ENCODE measurements at regions not wholly inside any gene's neighbourhood (a gene's known extent, or its start where the extent isn't known, plus 50 kb on each side); places are given as distances from the start of the nearest gene placed in this dataset.

GRCh38 chrX:155673338-155673737 lies 60.6 kb upstream of the TMLHE start:
- TF ChIP-seq, protein P1, sequence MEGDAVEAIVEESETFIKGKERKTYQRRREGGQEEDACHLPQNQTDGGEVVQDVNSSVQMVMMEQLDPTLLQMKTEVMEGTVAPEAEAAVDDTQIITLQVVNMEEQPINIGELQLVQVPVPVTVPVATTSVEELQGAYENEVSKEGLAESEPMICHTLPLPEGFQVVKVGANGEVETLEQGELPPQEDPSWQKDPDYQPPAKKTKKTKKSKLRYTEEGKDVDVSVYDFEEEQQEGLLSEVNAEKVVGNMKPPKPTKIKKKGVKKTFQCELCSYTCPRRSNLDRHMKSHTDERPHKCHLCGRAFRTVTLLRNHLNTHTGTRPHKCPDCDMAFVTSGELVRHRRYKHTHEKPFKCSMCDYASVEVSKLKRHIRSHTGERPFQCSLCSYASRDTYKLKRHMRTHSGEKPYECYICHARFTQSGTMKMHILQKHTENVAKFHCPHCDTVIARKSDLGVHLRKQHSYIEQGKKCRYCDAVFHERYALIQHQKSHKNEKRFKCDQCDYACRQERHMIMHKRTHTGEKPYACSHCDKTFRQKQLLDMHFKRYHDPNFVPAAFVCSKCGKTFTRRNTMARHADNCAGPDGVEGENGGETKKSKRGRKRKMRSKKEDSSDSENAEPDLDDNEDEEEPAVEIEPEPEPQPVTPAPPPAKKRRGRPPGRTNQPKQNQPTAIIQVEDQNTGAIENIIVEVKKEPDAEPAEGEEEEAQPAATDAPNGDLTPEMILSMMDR (optimal IDR thresholded peaks at IDR 0.05 in 1 of 3, IDR thresholded peaks at IDR 0.05 in 1 of 3, conservative IDR thresholded peaks at IDR 0.05 in 1 of 3; ENCODE audit: extremely low read depth in 1 of 3, insufficient read depth in 2 of 3, low read length in 3 of 3): no peak
- TF ChIP-seq EZH2 (IDR thresholded peaks at IDR 0.05; ENCODE audit: low read length): no peak
